ENCODE measurements at regions not wholly inside any gene's neighbourhood (a gene's known extent, or its start where the extent isn't known, plus 50 kb on each side); places are given as distances from the start of the nearest gene placed in this dataset.

DNA sequence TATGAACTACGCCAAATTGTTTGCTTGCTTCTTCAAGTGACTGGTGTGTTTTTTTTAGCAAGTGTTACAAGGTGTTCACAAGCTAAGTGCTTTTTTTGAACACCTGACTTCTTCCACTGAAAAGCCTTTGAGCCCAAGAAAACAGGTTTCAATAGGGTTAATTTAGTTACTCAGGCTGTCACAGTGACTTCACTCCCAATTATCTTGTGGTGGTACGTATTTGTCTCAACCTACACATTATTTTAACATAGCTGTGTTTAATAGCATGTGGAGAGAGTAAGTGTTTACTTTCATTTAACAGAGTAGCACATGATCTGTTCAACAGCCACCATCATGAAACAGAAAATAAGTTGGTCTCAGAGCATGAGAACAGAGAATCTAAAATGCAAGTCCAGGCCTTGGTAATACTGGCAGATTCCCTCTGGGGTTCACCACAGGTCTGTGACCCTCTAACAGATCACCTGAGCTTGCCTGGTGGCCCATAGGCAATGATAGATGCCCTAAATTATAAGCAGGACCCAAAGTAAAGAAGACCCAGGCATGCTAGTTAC, 267.7 kb upstream of the SMARCA2 start:
- DNase-seq (ENCODE audit: low read depth in 2 of 2) = no peak

DNA sequence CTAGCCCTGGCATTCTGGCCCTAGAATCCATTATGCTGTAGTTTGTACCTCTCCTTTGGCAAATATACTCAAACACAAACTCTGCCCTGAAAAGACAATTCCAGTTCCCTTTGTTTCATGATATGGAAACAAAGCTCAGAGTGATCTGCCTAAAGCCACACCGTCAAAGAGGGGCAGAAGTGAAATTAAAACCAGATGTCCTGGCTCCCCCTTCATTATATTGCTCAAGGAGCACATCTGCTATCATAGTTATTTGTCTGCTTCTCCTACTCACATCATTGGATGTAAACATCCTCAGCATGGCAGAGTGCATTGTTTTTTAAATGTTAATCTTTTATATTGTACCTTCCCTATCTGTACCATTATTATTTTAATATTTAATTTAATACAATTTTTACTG, 266.7 kb upstream of the SMARCA2 start:
- no peak for DNase-seq (ENCODE audit: low read depth in 2 of 2)

DNA sequence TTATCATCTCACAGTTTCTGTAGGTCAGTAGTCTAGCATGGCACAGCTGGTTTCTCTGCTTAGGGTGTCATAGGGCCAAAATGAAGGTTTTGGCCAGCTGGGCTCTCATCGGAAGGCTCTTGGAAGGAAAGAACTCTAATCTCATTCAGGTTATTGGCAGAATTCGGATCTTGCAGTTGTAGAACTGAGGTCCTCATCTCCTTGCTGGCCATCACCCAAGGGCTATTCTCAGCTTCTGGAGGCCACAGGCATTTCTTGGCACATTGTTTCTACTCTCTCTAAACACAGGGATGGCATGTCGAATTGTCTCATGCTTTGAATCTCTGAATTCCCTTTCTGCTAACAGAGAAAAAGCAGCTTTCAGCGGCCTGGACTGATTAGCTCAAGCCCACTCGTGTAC, 258.0 kb upstream of the SMARCA2 start:
- no peak for DNase-seq (ENCODE audit: low read depth in 2 of 2)

DNA sequence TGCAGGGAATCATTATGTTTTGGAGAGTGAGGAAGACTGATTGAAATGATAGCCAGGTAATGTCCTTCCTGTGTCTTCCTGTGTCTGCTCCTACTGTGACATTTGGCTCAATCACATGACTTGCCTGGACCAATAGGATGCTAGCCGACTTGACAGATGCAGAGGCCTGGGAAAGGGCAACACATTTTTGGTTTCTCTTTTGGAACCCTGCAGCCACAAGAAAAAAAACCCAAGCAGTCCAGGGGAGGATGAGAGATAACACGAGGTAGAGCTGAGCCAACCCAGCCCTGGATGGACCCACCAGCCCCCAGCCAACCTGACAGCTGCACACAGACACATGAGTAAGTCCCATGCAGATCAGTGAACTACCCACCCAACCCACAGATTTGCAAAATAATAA, 256.1 kb upstream of the SMARCA2 start:
- no peak for DNase-seq (ENCODE audit: low read depth in 2 of 2)

DNA sequence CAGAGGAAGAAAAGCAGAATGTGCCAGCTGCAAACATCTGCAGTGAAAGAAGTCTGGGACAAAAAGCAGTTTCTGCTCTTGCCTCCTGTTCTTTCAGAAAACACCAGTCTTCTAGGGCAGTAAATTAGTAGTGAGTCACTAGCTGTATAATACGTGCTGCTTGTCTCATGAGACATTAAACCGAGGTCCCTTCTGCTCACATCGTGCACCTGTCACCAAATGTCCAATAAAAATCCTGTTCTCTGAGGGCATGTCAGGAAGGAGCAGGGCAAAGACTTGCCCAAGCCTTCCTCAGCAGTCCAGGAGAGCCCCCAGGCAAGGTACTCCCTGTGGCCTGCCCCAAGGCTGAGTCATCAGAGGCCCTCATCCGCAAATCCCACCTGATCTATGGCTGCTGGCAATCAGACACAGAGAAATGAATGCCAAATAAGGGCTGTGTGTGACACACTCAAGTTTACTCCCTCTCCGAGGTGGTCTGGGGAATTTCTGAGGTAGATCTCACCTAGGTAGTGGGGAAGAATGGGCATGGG, 255.3 kb upstream of the SMARCA2 start:
- DNase-seq (ENCODE audit: low read depth in 2 of 2) = no peak

DNA sequence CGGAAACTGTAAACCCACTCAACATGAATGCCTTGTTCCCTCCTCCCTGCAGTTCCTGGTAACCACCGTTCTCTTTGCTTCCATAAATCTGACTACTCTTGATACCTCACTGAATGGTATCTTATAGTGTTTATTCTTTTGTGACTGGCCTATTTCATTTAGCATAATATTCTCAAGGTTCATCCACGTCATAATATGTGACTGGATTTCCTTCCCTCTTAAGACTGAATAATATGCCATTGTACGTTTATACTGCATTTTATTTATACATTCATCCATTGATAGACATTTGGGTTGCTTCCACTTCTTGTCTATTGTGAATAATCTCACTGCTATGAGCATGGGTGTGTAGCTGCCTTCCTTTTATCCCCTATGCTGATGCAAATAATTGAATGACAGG, 253.3 kb upstream of the SMARCA2 start:
- DNase-seq (ENCODE audit: low read depth in 2 of 2) = no peak

DNA sequence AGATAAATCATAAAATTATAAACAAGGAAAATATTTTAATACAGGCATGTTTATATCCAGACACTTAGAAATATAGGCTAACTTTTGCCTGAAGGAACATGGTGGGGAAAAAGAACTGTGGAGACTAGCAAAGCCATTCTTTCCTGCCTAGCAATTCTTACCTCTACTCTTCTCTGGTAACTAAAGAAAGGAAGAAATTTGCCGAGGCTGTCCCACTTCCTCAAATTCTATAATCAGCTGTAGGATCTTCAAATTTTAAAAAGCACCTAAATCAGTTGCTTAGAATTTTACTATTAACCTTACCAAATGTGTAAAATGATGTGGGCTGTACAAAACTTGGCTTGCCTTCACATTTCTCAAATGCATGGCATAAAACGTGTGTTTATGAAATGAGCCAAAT, 249.1 kb upstream of the SMARCA2 start:
- DNase-seq (ENCODE audit: low read depth in 2 of 2) = no peak

DNA sequence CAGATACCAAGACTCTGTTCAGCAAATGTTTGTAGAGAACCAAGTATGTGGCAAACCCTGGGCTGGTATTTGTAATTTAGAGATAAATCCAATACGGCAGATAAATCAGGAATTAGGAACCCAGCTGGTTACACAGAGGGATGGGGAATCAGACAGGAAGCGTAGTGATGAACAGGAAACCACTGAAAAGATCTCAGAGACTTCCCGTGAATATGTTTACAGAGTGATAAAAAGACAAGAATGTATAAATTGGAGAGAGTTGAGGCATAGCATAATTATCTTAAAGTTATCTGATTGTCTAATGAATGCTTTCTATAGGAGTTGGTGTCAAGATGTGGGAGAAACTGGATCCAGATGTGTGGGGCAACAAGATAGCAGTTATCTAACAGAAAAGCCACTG, 246.6 kb upstream of the SMARCA2 start:
- DNase-seq (ENCODE audit: low read depth in 2 of 2) = no peak

DNA sequence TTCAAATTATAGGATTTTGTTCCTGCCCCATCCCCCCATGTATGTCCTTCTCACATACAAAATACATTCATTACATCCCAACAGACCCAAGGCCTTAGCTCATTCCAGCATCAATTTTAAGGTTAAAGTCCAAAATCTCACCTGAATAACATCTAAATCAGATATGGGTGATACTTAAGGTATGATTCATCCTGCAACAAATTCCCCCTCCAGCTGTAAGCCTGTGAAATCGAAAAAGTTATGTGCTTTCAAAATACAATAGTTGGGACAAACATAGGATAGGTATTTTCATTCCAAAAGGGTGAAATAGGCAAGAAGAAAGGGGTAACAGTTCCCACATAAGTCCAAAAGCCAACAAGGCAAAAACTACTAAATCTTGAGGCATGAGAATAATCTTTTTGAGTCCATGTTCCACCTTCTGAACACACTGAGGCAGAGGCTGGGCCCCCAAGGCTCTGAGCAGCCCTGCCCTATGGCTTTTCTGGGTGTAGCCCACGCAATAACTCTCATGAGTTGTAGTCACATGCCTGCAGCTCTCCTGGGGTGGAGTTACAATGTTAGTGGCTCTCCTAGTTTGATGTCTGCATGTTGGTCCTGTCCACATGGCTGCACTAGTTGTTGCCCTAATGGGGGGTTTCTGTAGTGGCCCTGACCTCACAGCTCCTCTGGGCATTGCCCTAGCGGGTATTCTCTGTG, 243.9 kb upstream of the SMARCA2 start:
- DNase-seq (ENCODE audit: low read depth in 2 of 2) = no peak

DNA sequence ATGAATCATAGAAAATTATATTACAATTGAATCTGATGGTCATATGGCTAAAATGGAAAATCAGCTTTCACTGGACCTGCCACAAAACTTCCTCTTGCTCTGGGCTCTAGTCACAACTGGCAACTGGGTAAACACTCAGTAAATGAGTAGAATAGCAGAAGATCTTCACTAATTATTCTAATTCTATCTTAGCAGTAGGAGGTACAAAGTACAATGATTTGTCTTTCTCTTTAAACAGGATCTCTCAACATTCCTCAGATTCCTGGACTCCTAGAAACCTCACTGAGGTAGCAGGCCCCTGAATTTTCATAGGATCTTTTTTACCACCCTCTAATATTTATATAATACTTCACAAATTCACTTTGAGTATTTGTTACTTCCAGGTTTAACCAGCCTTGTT, 239.9 kb upstream of the SMARCA2 start:
- DNase-seq (ENCODE audit: low read depth in 2 of 2) = no peak

DNA sequence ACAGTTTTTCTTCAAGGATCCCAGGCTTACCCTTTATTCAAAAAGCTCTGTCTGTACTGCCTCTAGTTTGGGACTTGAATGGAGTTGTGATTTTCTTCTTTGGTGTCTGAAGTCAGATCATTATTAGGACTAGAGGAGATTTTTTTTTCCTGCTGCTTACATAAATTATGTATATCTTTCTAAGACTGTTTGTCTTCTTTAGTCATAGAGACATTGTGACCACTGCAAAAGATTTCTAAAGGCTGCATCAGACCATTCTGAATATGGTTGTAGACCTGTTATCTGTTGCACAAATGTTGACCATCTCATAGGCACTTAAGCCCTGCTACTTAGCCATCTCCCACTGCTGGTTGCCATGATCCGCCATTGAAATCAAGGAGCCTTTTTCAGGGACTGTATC, 238.5 kb upstream of the SMARCA2 start:
- no peak for DNase-seq (ENCODE audit: low read depth in 2 of 2)

DNA sequence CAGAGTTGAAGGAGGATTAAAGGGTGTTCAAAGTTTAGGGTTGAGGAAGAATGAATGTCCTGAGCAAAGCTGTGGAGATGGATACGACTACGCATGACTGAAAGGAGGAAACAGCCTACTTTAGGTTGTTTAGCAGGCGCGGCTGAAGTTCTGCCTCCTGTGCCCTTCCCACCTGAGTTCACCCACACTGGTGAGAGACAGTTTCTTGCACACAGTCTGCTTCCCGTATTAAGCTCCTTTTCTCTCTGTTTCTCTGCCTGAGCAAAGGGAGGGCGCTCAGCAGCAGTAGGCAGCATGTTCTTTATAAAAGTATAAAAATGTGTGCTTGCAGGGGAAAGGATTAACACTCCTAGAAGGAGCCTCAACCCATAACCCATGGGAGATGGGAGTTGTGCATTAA, 224.0 kb upstream of the SMARCA2 start:
- no peak for DNase-seq (ENCODE audit: low read depth in 2 of 2)

DNA sequence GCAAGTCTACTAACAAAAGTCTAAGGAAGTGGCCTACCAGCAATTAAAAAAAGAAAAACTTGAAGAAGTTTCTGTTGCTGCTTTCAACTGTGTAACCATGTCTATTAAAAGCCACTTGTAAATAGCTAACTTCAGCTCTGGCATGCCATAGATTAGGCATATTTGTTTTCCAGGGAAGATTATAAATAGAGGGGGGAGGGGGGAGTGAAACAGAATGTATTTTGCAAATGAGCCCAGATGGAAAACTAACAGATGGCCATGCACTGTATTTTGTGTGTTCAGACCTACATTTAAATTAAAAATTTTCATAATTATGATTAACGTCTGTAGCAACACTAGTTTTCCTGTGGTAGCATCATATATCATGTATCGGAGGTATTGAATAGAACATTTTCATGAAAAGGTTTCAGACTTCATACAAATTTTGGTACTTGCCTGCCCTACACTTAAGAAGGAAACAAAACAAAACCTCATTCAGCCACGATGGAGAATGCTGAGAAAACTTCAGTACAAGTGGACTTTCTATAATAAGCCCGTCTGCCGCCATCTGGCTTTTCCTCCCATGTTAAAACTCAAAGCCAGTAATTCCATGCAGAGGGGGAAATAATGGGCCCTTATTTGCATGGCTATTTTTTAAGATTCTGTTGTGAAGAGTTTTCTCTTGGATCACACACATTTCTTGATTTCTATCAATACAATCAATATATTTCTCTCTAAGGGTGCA, 220.4 kb upstream of the SMARCA2 start:
- DNase-seq (ENCODE audit: low read depth in 2 of 2) = no peak

DNA sequence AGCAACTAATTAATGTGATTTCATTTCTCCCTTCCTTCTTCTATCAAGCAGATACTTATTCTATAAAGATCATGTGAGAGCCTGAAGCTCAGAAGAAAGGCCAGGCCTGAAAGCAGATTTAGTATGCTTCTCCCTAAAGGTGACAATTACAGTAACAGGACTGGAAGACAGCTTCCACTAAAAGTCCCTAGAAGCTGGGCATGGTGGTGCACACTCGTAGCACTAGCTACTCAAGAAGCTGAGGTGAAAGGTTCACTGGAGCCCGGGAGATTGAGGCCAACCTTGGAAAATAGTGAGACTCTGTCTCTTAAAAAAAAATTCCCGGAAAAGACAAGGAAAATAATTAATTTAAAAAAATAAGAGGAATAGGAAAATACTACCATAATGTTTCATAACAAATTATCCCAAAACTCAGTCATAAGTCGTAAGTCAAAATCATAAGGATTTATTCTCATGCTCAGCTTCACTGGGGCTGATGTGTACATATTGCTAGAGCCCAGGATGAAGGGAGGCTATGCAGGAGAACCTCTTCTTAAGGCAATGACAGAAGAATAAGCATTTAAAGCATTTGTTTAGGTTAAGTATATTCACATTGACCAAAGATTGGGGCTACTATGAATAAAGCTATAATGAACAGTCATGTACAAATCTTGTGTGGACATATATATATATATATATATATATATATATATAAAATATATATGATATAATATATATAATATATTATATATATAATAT, 210.8 kb upstream of the SMARCA2 start:
- DNase-seq (ENCODE audit: low read depth in 2 of 2) = no peak

DNA sequence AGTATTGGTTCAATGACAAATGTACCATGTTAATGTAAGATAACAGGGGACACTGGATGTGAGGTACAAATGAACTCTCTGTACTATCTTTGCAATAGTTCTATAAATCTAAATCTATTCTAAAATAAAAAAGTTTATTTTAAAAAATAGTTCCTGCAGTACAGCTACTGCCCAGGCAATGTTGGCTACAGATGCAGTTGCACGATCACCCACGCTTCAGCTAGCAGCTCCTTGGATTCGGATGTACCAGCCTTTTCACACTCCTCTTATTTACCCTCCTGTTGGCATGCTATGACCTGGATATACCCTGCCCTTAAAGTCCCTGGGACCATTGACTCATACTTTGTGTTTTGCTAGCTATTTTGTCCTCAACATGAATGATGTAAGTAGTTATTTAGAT, 185.4 kb upstream of the SMARCA2 start:
- no peak for DNase-seq (ENCODE audit: low read depth in 2 of 2)

DNA sequence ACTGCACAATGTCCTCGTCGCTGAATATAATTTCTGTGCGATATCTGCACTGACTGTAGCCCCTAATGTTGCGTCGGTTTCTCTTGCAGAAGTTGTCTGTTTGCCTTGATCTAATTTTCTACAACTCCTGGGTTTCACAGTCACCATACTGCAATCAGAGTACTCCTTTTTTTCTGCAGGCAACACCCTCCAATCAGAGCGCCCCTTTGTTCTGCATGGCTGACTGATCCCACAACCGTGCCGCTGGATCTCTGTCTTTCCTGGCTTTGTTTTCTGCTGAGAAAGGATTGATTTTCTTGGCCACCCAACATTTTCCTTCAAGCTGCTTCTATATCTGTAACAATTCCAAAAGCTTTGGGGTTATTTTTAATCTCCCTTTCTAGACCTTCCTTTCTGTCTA, 182.2 kb upstream of the SMARCA2 start:
- no peak for DNase-seq (ENCODE audit: low read depth in 2 of 2)

DNA sequence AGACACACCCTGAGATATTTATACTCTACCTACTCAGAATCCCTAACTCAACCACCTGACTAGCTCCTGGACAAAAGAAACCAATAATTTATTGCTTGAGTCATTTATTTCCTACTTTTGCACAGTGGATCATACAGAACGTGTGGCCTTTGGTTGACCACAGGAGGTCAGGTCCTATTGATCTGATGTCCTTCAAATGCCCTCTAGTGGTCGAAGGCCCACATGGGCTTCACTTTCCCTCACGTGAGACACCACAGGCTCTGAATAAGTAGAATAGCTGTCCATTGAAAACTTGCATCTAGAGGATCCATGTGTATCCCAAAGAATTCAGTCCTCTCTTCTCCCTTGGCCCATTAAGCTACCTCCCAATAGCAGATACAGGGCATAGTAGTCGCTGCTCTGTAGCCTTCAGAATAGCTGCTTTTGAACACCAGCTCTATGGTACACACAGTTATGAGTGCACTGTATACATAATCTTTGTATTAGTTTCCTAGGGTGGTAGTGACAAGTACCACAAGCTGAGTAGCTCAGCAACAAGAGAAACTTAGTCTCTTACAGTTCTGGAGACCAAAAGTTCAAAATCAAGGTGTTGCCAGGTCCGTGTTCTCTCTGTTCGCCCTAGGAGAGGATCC, 177.6 kb upstream of the SMARCA2 start:
- DNase-seq (ENCODE audit: low read depth in 2 of 2) = peak in 1 of 2 donors; percentile 19

DNA sequence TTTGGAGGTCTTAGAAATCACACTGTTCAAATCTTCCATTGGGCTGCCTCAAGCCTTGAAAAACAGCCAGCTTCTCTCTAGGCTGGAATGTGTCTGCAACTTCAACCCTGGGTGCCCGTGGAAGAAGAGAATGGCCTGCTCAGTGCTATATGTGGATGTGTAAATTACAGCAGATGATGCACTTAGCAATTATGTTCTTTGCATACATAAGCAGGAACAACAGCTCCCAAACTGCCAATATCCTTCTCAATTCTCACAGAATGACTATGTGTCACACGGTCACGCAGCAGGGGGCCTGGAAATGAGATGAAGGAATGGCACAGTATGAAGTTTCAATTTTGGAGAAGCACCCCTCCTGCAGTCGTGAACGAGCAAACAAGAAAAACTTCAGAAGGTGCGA, 175.2 kb upstream of the SMARCA2 start:
- no peak for DNase-seq (ENCODE audit: low read depth in 2 of 2)

DNA sequence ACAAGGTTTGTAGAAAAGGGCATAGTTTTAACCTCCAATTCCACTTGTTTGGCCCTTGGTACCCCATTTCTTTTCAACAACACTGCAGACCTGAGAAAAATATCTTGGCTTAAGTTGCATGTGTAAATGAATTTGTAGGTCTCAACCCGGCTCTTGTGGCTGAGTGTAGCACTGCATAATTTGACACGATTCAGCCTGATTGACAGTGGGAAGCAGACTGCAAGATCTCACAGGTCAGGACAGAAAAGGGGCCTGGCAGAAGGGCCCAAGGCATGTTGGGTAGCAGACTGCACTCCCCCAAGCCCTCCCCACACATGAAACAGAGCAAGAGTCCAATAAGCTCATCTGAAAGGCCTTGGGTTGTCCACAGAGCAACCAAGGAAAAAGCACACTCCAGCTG, 169.7 kb upstream of the SMARCA2 start:
- no peak for DNase-seq (ENCODE audit: low read depth in 2 of 2)

DNA sequence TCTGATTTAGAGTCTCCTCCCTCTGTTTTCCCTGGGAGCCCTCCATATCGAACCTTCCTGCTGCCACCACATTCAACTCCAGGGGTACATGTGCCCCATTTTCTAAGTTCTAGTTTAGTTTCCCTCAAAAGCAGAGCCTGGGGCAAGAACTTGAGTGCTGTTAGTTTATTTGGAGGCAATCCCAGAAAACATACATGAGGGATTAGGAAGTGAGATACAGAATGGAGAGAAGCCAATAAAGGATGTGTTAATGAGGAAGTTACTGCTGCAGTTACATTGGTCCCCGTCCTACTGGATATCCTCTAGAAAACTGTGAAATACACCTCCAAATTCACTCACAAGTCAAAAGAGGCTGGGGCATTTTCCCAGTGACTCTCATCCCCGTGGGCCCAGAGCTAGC, 159.4 kb upstream of the SMARCA2 start:
- no peak for DNase-seq (ENCODE audit: low read depth in 2 of 2)

DNA sequence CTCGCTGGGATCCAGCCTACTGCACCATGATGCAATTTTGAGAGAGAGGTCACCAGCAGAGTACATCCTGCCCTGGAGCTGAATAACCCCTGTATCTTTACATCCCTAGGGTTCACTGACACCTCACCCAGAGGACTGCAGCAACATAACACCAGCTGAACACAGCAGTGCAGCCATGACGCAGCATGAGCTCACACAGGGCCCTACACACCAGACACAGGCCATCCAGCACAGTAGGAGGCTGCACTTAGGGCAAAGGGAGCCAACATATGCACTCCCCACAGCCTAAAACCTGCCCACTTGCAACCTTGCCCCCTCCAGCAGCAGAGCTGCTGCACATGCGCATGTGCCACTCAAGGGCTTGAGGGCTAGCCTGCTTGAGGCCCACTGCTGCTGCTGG, 157.3 kb upstream of the SMARCA2 start:
- no peak for DNase-seq (ENCODE audit: low read depth in 2 of 2)

DNA sequence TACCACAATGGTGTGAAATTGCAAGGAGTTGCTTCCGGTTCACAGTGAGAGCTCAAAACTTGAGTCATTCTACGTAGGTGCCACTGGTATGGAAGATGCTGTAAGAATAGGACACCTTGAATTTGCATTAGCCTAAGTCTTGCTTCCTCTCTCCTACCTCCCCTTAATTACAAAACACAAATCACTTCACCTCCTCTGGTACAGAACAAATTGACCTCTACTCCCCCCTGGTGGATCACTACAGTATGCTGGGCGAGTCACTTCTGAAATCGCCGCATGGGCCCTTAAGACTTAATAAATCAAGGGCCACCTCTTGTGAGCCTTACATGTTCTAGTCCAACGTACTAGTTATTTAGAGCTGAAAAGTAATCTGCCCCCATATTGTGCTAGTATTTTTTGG, 145.3 kb upstream of the SMARCA2 start:
- DNase-seq (ENCODE audit: low read depth in 2 of 2) = peak in 1 of 2 donors; percentile 21
